T1000 (cell line): ENCODE measurements at regions not wholly inside any gene's neighbourhood (a gene's known extent, or its start where the extent isn't known, plus 50 kb on each side); places are given as distances from the start of the nearest gene placed in this dataset.

Experiments used
- DNase-seq: peaks from one replicate; lab custom pipeline; 2025; ENCODE audit warnings: mixed read lengths; lab: John Stamatoyannopoulos, UW

DNA sequence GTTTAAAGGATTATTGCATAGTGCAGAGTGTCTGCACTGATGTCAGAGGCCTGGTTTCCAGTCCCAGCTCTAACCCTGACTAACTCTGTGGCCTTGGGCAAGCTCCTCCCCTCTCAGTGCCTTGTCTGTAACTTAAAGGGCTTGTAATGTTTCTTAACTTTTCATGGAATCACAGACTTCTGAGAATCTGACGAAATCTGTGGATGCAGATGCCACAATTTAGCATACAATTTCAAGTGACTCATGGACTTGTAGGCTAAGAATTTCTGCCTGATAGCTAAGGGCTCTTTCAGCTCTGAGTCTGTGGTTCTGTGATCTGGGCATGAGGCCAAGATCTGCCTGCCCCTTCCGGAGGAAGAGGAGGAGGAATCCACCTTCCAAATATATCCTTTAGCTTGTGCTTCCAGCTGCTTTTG is 236.9 kb downstream of the AR start:
- DNase-seq = peak; percentile 65

DNA sequence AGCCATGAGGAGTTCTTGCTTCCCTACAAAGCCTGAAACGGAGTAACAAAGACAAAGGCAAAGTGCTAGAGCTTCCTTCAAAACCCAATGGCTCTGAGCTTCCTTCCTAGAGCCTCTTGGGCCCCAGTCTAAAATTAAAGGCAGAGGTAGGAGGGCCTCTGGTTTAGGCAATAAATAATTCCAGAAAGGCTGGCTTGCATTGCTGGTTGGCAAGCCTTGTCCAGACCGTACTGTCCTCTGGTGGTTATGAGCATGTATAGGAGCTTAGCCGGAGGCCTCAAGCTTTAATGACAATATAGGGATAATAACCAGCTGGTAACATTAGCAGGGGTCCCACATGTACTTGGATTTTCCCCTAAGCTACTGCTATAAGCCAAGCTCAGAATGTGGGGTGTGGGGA is 237.3 kb downstream of the AR start:
- DNase-seq = no peak

DNA sequence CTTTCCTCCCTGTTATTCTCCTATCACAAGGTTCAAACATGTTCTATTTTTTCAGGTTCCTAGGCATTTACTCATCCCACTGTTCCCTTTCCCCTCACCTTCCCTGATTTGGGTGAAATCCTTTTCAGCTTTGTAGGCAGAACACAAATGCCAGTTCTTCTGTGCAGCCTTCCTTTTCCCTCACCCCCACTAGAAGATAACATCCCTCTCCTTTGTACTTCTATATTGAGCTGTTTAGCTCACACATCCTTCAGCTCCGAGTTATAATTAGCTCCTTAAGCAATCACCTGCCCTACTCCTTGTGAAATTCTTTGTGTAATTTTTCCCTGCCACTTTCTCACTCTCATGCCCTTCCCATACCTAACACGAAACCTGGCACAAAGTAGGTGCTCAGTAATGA is 240.9 kb downstream of the AR start:
- no peak for DNase-seq

DNA sequence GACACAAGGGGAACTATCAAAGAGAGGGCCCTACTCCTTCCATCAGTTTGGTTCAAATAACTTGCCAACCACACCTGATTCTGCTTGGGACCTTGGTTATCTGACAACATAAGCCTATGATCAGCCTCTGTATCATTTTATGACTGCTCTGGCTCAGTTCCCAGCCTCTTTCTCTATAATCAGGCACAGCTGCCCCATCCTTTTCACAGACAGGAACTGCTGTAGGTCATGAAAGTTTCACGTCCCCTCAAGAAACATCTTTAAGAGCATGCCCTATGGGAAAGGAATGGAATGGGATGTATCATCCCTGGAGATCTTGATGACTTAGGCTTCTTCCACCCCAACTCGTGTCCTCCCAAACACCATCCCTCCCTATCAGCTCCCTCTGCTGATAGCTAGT is 243.4 kb downstream of the AR start:
- no peak for DNase-seq

DNA sequence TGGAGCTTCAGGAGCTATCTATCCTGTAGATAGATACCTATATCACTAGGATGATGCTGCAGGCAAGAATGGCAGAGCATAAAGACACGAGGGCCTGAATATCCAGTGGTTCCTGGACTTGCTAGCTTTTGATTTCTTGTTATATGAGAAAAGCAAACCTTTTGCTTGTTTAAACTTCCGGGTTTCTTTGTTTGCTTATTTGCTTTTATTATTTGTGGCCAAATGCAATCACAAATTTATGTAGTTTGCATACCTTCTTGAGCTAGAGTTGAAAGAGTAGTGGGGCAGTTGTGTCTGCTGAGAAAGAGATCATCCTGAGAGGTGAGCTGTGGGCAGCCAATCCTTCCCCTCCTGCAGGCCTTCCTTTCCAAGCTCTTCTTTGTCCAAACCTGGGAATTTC is 245.7 kb downstream of the AR start:
- no peak for DNase-seq
